ENCODE measurements at regions not wholly inside any gene's neighbourhood (a gene's known extent, or its start where the extent isn't known, plus 50 kb on each side); places are given as distances from the start of the nearest gene placed in this dataset.
A peak's percentile ranks its signal among the peaks of the same experiment; 100 is the strongest.
"Not testable (repeated sequence)": the region's sequence is repeated elsewhere in the genome, so short reads cannot be mapped to it uniquely, and the experiment has no call there.

- no peak for DNase-seq
Observed at GRCh38 chr12:7591531-7591930, 74.2 kb downstream of the APOBEC1 start.

- not testable (repeated sequence) for DNase-seq
Observed at GRCh38 chr12:7590085-7590484, 75.6 kb downstream of the APOBEC1 start.

DNA sequence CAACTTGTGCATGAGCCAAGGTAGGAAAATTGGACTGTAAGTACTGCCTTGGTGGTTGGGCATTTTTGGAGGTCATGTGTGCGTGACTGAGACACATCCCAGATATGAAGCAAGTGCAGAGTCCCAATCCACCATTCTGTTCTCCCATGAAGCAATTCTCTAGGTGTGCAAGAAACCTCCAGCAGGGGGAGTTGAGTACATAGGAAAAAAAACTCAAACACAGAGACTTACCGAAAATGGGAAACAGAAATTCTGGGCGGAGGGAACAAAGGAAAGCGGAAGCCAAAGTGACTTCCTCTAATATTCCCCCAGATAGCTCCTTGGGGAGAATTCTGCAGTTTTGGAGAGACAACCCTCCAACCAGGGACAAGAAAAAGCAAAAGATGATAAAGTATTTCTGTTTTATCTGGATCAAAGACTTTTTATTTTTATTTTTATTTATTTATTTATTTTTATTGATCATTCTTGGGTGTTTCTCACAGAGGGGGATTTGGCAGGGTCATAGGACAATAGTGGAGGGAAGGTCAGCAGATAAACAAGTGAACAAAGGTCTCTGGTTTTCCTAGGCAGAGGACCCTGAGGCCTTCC lies 76.9 kb downstream of the APOBEC1 start:
- DNase-seq: peak; percentile 58

GRCh38 chr12:7584137-7584536 lies 80.6 kb upstream of the CD163 start:
- not testable (repeated sequence) for DNase-seq

DNA sequence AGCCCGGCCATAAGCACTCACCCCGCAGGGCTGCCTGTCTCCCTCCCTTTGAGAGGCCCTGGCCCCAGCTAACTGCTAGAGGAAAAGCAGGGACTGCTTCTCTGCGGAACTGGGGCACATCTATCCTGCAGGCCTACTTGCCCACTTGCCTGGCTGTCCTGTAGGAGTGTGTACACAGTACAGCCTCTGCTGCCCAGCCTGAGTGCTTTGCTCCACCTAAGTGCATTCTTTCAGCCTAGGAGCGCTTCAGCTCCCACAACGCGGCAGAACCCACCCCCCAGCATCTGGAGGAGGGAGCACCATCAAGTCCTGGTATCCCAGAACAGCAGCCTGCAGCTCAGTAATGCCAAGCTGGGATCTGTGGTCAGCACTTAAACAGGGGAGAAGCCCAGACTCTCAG lies 79.9 kb upstream of the CD163 start:
- DNase-seq: no peak

- no peak for DNase-seq
Observed at GRCh38 chr12:7582796-7583195, 79.2 kb upstream of the CD163 start.

DNA sequence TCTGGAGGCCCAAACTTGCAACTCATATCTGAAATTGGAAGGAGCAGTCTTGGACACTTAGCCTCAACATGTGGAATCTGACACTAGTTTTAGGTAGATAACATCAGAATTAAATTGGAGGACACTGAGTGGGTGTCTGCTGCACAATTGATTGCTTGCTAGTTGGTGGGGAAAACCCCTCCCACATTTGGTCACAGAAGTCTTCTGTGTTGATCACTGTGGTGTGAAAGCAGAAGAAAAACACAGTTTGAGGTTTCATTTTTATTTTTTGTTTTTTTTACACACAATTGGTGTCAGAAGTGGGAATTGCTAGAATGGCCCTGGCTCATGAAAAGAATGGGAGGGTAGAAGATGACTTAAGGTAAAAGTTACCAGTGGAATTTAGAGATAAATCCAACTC lies 78.0 kb upstream of the CD163 start:
- no peak for DNase-seq

GRCh38 chr12:7581046-7581445 lies 77.5 kb upstream of the CD163 start:
- DNase-seq: no peak

DNA sequence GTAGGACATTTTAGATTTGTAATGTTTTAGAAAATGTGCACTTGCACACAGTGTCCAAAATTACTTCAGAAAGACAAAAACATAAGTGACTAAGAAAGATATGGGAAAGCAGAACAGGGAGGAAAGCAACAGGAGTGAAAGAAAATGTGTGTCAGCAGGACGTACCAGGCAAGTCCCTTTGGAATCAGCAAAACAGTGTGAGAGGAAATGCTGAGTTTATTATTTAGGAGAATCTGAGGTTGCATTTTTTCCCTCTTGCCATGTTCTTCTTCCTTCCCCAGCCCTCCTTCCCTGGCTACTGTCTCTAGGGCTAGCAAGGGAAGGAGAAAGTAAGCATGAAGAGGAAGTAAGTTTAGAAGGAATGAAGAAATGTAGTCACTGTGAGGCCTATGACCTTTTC lies 67.7 kb upstream of the CD163 start:
- DNase-seq: no peak

GRCh38 chr12:7557227-7557626 lies 53.6 kb upstream of the CD163 start:
- DNase-seq: peak; percentile 63

- DNase-seq: peak; percentile 71
Observed at GRCh38 chr12:7555752-7556151, 52.2 kb upstream of the CD163 start.

DNA sequence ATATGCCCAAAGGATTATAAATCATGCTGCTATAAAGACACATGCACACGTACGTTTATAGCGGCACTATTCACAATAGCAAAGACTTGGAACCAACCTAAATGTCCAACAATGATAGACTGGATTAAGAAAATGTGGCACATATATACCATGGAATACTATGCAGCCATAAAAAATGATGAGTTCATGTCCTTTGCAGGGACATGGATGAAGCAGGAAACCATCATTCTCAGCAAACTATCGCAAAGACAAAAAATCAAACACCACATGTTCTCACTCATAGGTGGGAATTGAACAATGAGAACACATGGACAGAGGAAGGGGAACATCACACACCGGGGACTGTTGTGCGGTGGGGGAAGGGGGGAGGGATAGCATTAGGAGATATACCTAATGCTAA lies 51.3 kb upstream of the CD163 start:
- not testable (repeated sequence) for DNase-seq
